ENCODE measurements at regions not wholly inside any gene's neighbourhood (a gene's known extent, or its start where the extent isn't known, plus 50 kb on each side); places are given as distances from the start of the nearest gene placed in this dataset.

- DNase-seq: no peak
Measured at GRCh38 chr3:31142139-31142538, 247.7 kb upstream of the GADL1 start.

- DNase-seq: no peak
Measured at GRCh38 chr3:31142543-31142942, 248.1 kb upstream of the GADL1 start.

DNA sequence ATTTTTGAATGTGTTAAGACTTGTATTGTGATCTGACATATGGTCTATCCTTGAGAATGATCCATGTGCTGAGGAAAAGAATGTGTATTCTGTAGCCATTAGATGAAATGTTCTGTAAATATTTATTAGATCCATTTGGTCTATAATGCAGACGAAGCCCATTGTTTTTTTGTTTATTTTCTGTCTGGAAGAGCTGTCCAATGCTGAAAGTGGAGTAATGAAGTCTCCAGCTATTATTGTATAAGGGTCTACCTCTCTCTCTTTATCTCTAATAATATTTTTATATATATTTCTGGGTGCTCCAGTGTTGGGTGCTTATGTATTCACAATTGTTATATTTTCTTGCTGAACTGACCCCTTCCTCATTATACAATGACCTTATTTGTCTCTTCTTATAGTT lies 250.6 kb upstream of the GADL1 start:
- DNase-seq: no peak

DNA sequence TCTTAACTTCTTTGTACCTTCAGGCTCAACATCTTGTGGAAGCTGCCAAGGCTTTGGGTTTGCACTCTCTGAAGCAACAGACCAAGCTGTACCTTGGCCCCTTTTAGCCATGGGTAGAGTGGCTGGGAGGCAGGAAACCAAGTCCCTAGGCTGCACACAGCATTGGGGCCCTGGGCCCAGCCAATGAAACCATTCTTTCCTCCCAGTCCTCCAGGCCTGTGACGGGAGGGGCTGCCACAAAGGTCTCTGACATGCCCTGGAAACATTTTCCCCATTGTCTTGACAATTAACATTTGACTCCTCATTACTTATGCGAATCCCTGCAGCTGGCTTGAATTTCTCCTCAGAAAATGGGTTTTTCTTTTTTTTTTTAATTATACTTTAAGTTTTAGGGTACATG lies 253.1 kb upstream of the GADL1 start:
- DNase-seq: no peak

DNA sequence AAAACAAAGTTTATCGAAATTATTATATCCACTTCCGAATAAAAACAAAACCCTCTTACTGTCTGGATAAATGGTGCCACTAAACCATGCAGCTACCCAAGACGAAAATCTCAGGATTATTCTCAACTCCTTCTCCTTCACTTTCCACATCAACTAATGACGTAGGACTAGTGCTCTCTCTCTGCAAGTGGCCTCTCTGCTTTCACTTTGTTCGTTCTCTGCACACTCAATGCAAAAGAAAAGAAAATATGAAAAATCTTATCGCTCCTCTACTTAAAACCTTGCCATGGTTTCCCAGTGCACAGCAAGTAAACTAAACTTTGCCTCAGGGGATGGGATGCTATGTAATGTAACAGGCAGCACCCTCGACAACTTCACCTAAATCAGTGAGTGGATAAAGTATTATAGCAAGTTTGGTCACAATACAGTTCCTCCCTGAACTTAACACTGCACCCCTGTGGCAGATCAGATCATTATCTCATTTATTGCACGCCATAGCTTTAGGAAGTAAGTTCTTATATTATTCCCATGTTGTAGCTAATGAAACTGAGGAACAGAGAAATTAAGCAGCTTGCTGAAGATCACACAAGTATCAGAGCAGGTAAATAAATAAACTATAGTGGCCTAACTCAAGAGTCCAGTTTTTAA lies 262.7 kb upstream of the GADL1 start:
- DNase-seq: no peak

GRCh38 chr3:31157893-31158620 lies 263.6 kb upstream of the GADL1 start:
- DNase-seq: no peak

DNA sequence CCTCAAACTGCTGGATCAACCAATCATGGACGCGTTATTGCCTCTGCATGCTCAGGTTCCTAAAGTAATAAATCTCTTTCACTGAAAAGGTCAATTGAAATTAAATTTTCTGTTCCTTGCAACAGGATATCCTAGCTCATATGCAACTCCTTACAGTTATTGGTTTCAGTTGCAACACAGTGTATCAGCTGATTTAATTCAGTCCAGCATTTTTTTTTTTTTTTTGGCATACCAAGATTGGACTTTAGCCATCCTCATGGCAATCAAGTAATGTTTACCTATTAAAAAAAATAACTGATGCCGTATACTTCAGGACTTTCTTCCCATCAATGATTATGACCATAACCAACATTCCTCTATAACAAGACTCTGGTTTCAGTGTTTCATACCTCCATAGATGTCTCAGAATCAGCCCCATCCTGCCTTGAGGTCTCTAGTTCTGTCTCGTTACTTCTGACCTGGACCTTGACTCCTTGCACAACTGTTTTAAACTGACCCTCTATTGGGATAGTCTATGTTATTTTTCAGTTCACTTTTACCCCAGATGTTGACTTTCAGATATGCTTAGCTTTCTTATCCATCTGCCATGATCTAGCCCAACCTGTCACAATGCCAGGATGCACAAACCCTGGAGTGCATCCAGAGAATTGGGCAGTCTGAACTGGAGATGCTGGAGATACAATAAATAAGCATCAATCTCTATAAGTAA lies 265.0 kb upstream of the GADL1 start:
- no peak for DNase-seq

DNA sequence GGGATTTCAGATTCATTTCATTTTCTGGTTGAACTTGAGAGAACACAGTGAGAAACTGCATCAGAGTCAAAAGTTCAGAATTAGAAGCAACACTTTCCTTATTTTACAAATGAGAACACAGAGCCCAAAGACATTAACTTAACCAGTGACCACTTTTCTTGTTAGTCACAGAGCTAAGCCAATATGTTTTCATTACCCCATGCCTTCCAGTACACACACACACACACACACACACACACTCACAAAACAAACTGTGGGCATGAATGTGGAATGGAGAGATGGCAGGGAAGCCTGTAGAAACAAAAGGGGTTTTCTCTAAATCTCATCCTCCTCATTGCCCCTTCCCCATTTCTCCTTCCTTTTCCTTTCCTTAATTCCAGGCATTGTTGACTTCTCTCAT lies 267.4 kb upstream of the GADL1 start:
- no peak for DNase-seq

GRCh38 chr3:31164381-31164780 lies 269.9 kb upstream of the GADL1 start:
- DNase-seq: no peak

DNA sequence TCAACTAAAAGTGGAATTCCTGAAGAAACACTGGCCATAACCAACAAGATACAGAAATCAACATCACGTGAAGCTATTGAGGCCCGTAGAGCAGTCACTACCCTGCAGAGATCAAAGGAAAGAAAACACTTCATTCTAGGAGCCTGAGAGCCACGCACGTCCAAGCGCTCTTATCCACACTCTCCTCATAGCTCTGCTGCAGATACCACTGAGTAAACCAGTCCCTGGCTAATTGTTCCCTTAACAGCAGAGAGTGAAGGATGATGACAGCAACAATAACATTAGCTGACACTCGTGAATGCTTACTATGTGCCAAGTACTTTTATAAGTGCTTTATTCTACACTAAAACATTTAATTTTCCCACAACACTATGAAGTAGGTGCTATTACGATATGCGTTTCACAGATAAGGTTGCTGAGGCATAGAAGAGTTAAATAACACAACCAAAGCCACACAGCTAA lies 271.0 kb upstream of the GADL1 start:
- no peak for DNase-seq

- DNase-seq: no peak
Measured at GRCh38 chr3:31166249-31166885, 271.9 kb upstream of the GADL1 start.

GRCh38 chr3:31167666-31168065 lies 273.2 kb upstream of the GADL1 start:
- DNase-seq: no peak

DNA sequence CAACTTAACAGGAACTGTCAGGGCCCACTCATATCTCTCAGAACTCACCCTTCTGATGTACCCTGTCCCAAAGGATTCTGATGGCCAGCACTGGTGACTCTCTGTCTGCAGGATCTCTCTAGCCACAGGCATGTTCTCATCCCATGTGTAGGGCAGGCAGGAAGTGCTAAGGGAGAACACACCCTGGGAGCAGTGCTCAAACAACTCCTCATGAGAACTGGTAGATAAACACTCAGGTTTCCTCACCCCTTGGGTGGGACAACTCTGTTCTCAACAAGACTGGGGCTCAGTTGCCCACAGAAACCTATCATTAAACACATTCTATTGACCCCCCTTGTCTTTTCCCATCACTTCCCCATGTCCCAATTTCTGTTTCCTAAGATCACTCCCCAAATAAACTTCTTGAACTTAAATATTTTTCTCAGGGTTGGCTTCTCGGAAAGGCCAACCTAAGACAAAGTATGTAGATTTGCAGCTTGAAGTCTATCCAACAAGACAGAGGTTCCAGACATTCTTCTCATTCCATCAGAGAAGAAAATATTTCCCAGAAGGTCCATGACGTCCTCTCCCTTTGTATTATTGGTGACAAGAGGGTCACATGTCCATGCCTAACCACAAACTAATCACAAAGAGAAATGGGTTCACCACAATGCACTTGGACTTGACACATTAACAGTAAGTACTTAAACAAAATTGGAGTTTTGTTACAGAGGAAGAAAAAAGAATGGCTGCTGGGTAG lies 276.6 kb upstream of the GADL1 start:
- peak; percentile 30 for DNase-seq

GRCh38 chr3:31172336-31172735 lies 277.9 kb upstream of the GADL1 start:
- DNase-seq: no peak

DNA sequence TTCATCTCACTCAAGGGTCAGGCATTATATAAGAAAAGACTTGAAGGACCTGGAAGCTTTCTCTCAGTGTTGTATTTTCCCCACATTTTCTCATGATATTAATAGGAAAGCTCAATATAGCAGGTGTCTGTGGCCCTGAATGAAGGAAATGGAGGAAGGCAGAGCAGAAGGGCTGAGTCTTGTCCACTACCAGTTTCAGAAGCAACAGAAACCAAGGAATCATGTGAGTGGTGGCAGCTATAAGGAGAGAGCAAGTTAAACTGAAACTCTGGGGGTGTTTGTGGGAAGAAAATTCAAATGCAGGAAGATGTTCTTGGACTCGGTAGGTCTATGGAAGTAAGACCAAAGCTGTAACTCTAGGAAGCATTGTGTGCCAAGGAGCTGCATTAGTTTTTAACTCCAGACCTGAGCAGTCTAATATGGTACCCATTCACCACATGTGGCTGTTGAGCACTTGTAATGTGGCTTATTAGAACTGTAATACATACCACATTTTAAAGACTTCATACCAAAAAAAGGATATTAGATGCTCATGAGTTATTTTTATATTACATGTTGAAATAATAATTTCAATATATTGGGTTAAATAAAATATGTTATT lies 278.8 kb upstream of the GADL1 start:
- no peak for DNase-seq

- no peak for DNase-seq
Measured at GRCh38 chr3:31174079-31174478, 279.6 kb upstream of the GADL1 start.

- DNase-seq: no peak
Measured at GRCh38 chr3:31176045-31176444, 281.6 kb upstream of the GADL1 start.

GRCh38 chr3:31178467-31178866 lies 284.0 kb upstream of the GADL1 start:
- DNase-seq: no peak

DNA sequence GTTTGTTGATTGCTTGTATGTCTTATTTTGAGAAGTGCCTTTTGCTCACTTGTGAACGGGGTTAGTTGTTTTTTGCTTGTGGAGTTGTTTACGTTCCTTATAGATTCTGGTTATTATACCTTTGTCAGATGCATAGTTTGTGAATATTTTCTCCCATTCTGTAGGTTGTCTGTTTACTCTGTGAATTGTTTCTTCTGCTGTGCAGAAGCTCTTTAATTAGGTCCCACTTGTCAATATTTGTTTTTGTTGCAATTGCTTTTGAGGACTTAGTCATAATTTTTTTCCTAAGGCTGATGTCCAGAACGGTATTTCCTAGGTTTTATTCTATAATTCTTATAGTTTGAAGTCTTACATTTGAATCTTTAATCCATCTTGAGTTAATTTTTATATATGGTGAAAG lies 285.3 kb upstream of the GADL1 start:
- DNase-seq: no peak

GRCh38 chr3:31180274-31180673 lies 285.8 kb upstream of the GADL1 start:
- no peak for DNase-seq

DNA sequence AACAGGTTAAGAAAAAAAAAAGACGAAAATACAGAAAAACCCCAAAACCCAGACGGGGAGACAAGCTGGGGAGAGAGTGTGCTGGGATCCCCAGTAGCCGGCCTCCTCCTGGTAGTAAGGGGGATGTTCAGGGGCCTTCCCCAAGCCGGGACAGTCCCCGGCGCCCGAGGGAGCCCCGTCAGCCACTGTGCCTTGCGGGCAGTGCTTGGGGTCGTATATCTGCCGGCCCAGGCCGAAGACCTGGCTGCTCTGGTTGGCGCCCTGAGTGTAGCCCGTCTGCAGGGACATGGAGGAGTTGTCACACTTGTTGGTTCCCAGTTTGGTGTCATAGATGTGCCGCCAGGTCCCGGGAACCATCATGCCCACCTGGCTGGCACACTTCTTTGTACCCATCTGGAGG lies 287.2 kb upstream of the GADL1 start:
- no peak for DNase-seq

GRCh38 chr3:31182661-31183060 lies 288.2 kb upstream of the GADL1 start:
- DNase-seq: no peak
